NCI-H345 (cell line): ENCODE measurements at regions not wholly inside any gene's neighbourhood (a gene's known extent, or its start where the extent isn't known, plus 50 kb on each side); places are given as distances from the start of the nearest gene placed in this dataset.
"Not testable (repeated sequence)": the region's sequence is repeated elsewhere in the genome, so short reads cannot be mapped to it uniquely, and the experiment has no call there.

Experiments
- DNase-seq: peaks from one replicate; lab custom pipeline; 2025; lab: John Stamatoyannopoulos, UW

DNA sequence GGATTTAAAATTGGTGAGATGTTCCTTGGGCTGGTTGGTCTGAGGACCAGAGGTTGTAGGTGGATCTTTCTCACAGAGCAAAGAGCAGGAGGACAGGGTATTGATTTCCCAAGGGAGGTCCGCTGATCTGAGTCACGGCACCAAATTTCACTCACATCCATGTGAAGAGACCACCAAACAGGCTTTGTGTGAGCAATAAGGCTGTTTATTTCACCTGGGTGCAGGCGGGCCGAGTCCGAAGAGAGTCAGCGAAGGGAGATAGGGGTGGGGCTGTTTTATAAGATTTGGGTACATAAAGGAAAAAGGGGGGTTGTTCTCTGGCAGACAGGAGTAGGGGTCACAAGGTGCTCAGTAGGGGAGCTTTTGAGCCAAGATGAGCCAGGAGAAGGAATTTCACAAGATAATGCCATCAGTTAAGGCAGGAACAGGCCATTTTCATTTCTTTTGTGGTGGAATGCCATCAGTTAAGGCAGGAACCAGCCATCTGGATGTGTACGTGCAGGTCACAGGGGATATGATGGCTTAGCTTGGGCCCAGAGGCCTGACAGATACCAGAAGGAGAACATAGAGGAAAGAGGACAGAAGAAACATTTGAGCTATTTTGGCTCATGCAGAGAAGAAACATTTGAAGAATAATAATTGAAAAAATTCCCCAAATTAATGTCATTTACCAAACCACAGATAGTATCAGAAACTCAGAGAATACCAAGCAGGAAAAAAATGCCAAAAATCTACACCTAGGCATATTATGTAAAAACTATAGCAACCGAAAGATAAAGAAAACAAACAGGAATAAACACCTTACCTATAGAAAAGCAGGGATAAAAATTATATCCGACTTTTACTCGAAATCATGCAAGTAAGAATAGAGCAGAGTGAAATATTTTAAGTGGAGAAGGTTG lies 585.2 kb upstream of the MDGA2 start:
- not testable (repeated sequence) for DNase-seq

DNA sequence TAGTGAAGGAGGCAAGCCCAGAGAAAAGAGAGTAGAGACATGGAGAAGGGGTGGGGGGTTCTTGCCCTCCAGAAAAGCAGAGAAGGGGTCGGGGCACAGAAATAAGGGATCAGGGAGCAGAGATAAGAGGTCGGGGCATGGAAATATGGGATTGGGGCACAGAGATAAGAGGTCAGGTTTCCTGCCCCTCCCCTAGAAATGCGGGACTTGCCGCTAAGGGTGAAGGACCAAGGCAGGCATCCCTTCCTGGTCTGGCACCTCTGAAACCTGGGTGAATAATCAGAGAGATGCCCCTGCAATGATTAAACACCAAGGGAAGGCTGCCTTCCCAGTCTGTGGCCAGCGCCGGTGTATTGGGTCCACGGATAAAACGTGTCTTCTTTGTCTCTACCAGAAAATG lies 584.5 kb upstream of the MDGA2 start:
- DNase-seq, result not testable (repeated sequence)

DNA sequence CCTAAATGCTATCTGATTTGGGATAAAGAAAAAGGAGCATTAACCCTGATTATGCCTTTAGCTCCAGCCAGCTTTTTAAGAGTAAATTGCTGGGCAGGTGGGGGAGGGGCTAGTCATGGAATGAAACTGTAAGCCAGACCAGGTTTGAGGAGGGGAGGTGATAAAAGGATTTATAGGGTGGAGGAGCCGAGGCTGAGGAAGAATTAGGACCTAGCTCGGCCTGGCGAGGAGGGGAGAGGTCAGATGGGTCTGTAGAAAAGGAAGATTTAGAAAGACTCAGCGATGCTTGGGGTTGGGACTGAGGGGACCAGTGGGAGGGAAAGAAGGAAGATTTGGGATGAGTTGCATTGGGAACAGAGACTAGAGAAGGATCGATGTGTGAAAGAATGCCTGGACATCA lies 583.8 kb upstream of the MDGA2 start:
- DNase-seq, result not testable (repeated sequence)

- not testable (repeated sequence) for DNase-seq
Measured at GRCh38 chr14:48258703-48259102, 583.3 kb upstream of the MDGA2 start.

- DNase-seq, result no peak
Measured at GRCh38 chr14:48253020-48253419, 577.6 kb upstream of the MDGA2 start.

- DNase-seq, result no peak
Measured at GRCh38 chr14:48251290-48251689, 575.9 kb upstream of the MDGA2 start.

- DNase-seq, result no peak
Measured at GRCh38 chr14:48250575-48250974, 575.2 kb upstream of the MDGA2 start.

DNA sequence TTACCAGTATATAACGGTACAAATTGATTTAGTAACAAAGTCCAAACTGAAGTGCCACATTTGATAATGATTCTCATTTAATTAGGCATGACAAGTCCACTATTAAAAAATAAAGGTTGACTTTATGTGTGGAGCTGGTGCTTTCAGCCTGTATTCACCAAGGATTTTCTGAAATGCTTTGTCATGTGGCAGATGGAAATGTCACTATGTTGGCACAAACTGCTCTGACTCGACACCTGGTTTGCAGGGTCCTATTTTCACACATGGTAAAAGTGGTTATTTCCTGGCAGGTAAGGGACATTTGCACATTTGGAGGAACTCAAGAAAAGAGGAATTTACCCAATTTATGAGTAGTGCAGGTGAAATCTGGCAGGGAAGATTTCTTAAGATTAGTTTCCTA lies 572.6 kb upstream of the MDGA2 start:
- DNase-seq, result no peak

DNA sequence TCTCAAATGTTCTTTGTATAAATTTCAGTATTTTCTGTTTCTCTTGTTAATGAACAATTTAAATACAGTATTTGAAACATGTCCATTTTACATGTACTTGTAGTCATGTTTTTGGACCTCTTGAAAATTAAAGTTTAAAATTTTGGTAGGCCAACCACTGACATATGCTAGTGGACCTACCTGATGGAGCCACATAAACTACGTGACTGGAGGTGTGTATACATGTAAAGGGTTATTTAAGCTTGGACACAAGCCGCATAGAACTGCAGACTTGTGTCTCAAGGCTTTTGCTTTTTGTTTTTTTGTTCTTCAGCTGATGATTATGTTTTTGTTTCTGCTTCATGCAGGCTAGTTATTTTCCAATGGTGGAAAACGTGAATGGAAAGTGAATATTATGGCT lies 568.5 kb upstream of the MDGA2 start:
- no peak for DNase-seq

- no peak for DNase-seq
Measured at GRCh38 chr14:48229091-48229490, 553.7 kb upstream of the MDGA2 start.

DNA sequence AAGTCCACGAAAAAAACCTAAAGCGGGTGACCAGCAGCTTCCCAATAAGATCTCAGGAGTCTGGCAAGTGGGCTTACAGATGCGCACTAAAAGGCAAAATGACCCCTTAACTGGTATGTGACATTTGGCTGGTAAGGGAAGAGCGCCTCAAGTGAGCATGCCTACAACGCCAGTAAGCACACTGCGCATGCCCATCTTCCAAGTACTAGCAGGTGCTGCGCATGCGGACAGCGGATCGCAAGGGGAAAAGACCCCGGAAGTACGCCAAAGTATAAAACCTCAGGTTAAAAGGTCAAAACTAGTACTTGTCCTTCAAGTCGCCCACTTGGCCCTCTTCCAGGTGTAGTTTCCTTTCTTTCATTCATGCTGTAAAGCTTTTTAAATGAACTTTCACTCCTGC lies 518.5 kb upstream of the MDGA2 start:
- DNase-seq, result no peak

- DNase-seq, result not testable (repeated sequence)
Measured at GRCh38 chr14:48149624-48150023, 474.2 kb upstream of the MDGA2 start.

- DNase-seq, result no peak
Measured at GRCh38 chr14:48140804-48141203, 465.4 kb upstream of the MDGA2 start.

DNA sequence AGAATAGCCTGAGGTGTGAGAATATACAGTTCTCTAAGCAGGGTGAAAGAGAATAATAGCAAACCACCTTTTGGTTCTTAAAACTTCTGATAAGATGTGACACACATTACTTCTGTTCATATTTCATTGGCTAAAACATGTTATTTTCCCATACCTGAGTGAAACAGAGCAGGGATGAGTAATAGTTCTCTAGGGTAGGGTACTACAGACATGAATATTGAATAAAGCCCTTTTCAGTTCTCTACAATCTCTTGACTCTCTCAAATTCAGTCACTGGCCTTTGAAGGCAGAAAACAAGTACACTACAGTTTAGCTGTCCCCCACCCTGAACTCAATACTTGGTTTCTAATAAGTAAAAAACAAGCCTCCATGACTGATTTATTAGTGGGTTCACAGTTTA lies 454.1 kb upstream of the MDGA2 start:
- no peak for DNase-seq

- DNase-seq, result no peak
Measured at GRCh38 chr14:48127674-48128073, 452.3 kb upstream of the MDGA2 start.

GRCh38 chr14:48125654-48126053 lies 450.2 kb upstream of the MDGA2 start:
- DNase-seq, result no peak

- no peak for DNase-seq
Measured at GRCh38 chr14:48113713-48114112, 438.3 kb upstream of the MDGA2 start.

GRCh38 chr14:48111151-48111550 lies 435.7 kb upstream of the MDGA2 start:
- no peak for DNase-seq

DNA sequence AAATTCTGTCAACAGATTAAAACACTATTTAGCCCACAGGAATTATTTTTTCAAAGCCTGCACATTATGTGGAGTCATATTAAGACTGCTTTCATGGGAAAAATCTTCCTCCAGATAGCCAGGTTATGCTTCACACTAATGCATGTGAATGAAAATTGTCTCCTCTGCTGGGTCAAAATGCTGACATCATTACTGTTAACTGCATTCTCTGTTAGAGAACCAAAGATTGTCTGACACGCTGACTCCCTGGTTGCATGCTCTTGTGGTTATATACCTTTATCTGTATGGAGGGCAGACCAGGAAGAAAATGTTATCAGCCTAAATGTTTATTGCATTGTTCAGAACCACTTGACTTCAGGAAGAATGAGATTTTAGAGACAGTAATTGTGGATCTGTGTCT lies 432.2 kb upstream of the MDGA2 start:
- no peak for DNase-seq

- no peak for DNase-seq
Measured at GRCh38 chr14:48096897-48097296, 421.5 kb upstream of the MDGA2 start.

DNA sequence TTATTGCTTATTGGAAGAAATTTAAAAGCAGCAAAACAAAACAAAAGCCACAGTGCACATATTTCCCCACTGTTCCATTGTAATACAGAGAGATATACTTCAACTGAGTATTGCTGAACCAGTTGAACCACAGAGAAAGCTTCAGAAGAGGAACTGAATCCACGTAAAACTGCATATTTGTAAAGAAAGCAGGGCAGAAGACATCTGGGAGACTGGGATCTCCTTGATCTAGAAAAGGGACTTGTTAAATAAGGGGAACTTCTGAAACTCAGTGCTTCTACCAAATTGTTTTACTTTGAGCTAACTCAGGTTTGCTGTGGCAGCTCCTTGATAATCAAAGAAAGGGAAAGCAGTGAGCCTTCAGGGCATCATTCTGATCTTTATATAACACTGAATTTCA lies 411.1 kb upstream of the MDGA2 start:
- DNase-seq, result no peak

DNA sequence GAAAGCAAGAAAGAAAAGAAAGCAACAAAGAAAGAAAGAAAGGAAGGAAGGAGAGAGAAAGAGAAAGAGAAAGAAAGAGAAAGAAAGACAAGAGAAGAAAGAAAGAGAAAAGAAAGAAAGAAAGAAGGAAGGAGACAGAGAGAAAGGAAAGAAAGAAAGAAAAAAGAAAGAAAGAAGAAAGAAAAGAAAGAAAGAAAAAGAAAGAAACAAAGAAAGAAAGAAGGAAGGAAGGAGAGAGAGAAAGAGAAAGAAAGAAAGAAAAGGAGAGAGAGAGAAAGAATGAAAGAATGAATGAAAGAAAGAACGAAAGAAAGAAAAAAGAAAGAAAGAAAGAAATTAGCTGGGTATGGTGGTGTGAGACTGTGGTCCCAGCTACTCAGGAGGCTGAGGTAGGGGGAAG lies 400.1 kb upstream of the MDGA2 start:
- DNase-seq, result no peak

DNA sequence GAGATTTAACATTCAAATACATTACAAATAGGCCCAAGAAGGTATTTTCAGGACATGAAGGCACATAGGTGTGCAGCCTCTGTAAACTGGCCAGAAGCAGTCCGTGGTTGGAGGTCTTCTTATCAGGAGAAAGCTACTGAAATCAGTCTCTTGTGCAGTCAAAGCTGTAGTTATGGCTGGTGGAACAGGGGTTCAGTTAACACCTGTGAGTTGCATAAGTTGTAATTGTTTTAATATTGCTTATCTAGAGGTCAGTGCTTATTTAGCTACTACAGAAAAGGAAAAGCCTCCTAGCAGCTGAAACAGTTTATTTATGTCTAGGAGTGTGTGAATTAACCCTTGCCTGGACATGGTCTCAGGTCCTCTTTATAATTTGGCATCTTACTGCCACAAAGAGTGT lies 377.6 kb upstream of the MDGA2 start:
- DNase-seq, result no peak

- no peak for DNase-seq
Measured at GRCh38 chr14:48035836-48036235, 360.4 kb upstream of the MDGA2 start.
